IPS DF 19.7 (cell line): ENCODE measurements at regions not wholly inside any gene's neighbourhood (a gene's known extent, or its start where the extent isn't known, plus 50 kb on each side); places are given as distances from the start of the nearest gene placed in this dataset.
A peak's percentile ranks its signal among the peaks of the same experiment; 100 is the strongest.

Experiments used
- DNase-seq: peaks from one replicate; pipeline ENCODE4 v3.0.0-alpha.2; 2013; ENCODE audit warnings: low read depth, low spot score

- no peak for DNase-seq
Measured at GRCh38 chr15:94535298-94536048, 304.1 kb downstream of the MCTP2 start.

DNA sequence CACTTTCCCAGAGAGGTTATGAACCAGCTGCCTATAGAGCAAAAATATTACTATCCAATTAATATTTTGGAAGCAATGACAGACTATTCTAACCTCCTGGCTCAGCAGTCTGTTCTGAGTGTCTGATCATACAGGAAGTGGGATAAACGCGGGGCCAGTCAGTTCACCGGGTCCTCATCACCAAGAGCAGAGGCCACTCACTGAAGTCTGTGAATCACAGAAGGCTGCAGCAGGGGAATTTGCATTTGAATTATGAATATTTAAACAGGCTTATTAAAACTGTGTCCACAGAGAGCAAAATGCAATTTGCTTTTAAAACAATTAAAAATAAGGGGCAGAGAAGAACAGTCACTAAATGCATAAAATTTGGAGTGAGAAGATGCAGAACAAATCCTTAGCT is 305.2 kb downstream of the MCTP2 start:
- no peak for DNase-seq

DNA sequence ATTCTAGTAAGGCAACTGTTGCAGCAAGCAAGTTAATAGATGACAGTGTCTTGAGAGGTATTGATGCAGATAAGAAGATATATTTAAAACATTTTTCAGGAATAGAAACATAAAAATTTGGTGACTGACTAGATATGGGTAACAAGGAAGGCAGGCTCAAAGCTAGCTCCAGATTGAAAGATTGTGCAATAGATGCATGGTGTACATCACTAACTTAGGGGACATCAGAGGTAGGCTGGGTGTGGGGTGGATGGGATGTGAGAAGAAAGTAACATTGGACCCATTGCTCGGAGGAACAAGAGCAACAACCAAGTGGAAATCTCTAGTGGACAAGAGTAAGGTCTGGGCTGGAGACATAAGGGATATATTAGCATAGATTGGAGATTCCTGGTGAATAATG is 306.9 kb downstream of the MCTP2 start:
- DNase-seq = no peak

GRCh38 chr15:94542391-94542790 is 311.0 kb downstream of the MCTP2 start:
- no peak for DNase-seq

DNA sequence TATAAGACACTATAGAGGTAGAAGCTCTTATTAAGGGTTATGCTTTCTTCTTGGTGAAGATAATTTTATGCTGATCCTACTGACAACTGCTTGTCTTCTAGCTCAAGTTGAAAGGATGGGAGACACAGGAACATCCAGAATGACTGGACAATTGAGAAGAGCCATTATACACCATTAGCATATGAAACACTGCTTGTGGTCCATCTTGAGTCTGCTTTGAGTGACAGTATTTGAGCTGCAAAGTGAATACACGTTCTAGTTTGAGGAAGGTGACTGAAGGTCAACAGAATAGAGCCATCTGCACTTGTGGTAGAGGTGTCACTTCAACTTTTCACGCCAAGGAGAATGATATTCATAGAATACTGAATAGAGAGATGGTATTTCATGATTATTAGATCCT is 315.4 kb downstream of the MCTP2 start:
- no peak for DNase-seq

GRCh38 chr15:94547711-94548110 is 316.4 kb downstream of the MCTP2 start:
- DNase-seq = no peak

- no peak for DNase-seq
Measured at GRCh38 chr15:94555841-94556519, 324.6 kb downstream of the MCTP2 start.

GRCh38 chr15:94561036-94561689 is 329.8 kb downstream of the MCTP2 start:
- no peak for DNase-seq

- no peak for DNase-seq
Measured at GRCh38 chr15:94563456-94563855, 332.1 kb downstream of the MCTP2 start.

GRCh38 chr15:94576889-94577533 is 345.6 kb downstream of the MCTP2 start:
- DNase-seq = peak; percentile 17

- DNase-seq = no peak
Measured at GRCh38 chr15:94579286-94579685, 347.9 kb downstream of the MCTP2 start.

DNA sequence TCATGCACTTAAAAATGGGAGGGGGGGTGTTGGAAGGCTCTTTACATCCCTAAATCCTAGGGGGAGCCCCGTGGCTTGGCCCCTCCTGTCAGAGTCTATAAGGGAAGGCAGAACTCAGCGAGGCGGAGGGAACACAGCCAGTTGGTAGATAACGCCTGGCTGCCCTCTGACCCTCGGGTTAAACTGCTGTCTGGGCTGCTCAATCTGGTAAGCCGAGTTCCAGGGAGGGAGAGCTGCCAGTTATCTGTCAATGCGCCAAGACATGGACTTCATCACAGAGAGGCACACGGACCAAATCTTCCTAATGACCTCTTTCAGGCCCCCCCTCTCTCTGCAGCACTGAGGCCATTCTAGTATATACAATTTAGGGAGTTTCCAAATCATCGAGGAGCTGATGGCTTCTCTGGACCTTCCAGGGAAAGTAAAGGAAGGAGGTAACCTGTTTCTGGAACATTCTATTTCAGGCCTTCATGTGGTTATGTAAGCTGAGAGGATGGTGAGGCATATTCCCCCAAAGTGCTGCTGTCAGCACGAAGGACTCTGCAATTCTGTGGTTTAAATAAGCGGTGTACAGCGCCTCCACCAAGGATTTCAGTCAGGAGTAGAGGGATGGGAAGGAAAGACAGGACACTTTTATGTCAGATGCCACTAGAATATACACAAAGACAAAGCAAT is 349.0 kb downstream of the MCTP2 start:
- DNase-seq = no peak

DNA sequence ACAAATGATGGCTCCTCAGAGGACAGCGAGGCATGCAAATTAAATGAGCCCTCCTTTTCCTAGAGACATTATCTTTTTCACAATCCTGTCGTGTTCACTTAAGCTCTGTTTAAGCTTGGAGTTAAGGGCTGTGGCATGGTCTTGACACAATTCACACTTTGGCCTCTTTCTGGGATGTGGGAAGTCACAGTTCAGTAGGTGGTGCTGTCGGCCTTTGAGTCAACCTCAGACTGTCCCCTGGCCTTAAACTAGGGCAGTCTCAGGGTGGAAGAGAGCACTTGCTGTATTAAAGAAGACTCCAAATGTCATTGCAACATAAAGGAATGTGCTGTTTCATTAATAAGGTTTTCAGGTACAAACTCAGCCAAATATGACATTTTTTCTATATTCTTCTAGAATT is 351.0 kb downstream of the MCTP2 start:
- DNase-seq = peak; percentile 28

DNA sequence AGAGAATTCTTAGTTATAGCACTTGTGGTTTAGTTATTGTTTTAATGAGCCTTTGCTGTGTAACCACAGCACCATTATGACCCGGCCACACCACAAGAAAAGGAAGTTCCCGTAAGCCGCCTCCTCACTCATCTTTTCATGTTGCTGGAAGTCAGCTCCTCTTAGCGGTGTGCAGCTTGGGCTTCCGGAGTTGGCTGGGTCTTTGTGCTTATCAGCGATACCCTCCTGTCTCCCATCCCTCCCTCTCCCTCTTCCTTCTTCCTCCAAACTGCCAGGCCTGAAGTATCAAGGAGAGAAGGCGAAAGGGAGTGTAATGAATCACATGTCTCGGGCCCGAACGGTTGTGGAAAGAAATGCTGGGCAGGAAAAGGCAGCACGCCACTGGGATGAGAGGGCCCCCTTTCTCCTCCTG is 353.5 kb downstream of the MCTP2 start:
- DNase-seq = no peak

DNA sequence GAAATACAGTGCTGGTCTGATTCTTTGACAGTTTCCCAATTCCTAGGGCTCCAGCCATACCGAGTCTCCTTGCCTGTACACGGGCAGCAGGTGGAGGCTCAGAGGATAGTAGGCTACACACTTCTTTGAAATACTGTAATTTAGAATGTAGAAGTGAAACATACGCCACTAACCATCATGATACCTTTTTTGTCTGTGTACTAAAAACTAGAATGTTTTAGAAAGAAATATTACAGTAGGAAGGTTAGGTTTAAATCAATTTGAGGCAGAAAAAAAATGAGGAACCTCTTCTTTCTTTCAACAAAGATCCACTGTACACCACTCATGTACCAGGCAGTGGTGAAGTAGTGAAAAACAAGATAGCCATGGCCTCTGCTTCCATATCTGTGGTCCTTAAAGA is 354.7 kb downstream of the MCTP2 start:
- DNase-seq = no peak

DNA sequence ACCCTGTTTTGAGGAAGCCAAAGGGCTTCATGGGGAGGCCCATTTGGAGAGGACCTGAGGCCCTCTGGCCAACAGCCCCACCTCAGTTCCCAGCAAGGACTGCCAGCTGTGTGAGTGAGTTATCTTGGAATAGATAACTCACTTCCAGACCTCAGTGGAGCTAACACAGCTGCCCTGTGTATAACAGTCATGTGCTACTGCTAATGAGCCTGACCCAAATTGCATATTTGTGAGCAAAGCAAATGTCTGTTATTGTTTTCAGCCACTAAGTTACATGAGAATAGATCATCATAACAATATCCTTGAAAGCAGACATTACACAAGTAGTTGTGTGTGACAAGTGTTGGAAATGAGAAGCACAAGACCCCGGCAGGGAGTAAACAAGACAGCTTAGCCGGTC is 355.8 kb downstream of the MCTP2 start:
- no peak for DNase-seq

DNA sequence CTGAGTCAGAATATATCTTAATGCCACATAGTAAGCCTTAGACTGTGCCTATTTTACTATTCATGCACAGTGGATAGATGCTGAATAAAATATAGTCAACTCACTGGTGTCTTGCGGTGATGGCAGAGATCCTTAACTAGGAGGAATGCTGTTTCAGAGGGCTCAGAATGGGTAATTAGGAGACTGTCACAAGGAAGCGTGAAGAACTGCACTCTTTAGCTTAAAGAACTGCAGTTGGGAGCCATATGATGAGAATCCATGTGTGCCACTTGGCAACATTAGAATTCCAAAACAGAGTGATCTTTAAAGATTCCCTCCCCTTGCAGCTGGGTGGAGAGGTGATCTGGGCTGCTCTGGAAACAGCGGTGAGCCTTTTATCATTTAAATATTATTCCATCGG is 357.6 kb downstream of the MCTP2 start:
- no peak for DNase-seq

GRCh38 chr15:94592495-94592894 is 361.1 kb downstream of the MCTP2 start:
- DNase-seq = no peak

- DNase-seq = no peak
Measured at GRCh38 chr15:94596707-94597106, 365.3 kb downstream of the MCTP2 start.

DNA sequence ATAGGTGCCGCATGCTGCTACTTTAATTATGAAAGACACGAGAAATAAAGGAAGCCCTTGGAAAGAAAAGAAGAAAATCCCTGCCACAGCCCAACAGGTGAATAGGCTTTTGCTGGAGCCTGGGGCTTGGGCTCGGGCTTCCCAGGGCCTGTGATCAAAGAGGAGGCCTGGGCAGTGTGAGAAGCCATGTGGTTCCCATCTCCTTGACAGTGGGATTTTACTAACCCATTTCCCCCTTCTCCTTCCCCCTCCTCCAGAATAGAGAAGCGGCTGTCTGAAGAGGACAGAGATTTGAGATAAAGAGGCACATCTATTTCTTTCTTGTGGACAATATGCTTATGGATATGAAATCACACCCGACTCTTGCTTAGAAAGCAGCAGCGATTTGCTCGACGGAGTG is 369.1 kb downstream of the MCTP2 start:
- DNase-seq = no peak

DNA sequence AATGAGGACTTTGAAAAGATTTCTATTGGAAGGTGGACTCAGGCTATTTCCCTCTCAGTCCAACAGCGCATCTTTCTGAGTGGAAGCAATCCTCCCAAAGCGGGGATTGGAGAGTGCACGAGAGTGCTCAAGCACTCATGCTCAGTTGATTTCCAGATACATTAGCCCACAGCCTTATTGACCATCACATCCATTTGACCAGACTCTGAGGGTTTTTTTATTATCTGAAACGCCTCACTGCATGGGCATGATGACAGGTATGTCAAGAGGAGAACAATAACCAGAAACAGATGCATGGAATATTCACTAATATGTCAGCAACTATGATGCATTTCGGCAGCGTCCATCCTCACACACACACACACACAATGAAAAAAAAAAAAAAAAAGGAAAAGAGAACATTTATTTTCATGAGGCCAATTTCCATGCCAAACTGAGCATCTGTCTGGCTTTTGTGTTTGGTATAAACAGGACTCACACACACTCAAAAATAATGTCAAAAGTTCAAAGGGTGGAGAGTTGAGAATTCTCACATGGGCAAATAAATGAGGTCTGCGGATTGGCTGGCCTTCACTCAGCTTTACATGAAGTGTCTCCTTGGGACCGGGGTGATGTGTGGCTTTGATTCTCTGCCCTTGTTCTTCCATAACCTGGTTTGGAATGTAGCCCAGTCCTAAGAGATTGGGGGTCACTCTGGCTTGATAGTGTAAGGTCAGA is 371.6 kb downstream of the MCTP2 start:
- no peak for DNase-seq
